ENCODE measurements at regions not wholly inside any gene's neighbourhood (a gene's known extent, or its start where the extent isn't known, plus 50 kb on each side); places are given as distances from the start of the nearest gene placed in this dataset.
"Not testable (repeated sequence)": the region's sequence is repeated elsewhere in the genome, so short reads cannot be mapped to it uniquely, and the experiment has no call there.

GRCh38 chr6:80503660-80504059, 397.2 kb downstream of the BCKDHB start:
- Mint-ChIP-seq H3K27ac (ENCODE audit: unreplicated experiment) (no peak overlapping the region), H3K4me1 (ENCODE audit: low read depth, unreplicated experiment) (no peaks in the 10 kb centered on the region), H3K4me3 (ENCODE audit: unreplicated experiment) (no peak overlapping the region), H3K9me3 (ENCODE audit: unreplicated experiment) (no peaks in the 10 kb centered on the region), H3K27me3 (ENCODE audit: unreplicated experiment) (peaks cover 2% of the 10 kb centered on the region), H3K36me3 (ENCODE audit: unreplicated experiment) (no peaks in the 10 kb centered on the region)
- TF ChIP-seq CTCF (IDR thresholded peaks at IDR 0.05; ENCODE audit: partially characterized antibody, unreplicated experiment) = no peak
- DNase-seq = no peak

GRCh38 chr6:80502871-80503270, 396.4 kb downstream of the BCKDHB start:
- Mint-ChIP-seq H3K27ac (ENCODE audit: unreplicated experiment) (no peak overlapping the region), H3K27me3 (ENCODE audit: unreplicated experiment) (peaks cover 3% of the 10 kb centered on the region), H3K4me1 (ENCODE audit: low read depth, unreplicated experiment) (no peaks in the 10 kb centered on the region), H3K4me3 (ENCODE audit: unreplicated experiment) (no peak overlapping the region), H3K36me3 (ENCODE audit: unreplicated experiment) (no peaks in the 10 kb centered on the region), H3K9me3 (ENCODE audit: unreplicated experiment) (peaks cover 3% of the 10 kb centered on the region)
- no peak for TF ChIP-seq CTCF (IDR thresholded peaks at IDR 0.05; ENCODE audit: partially characterized antibody, unreplicated experiment)
- no peak for DNase-seq

GRCh38 chr6:80501636-80502035, 395.2 kb downstream of the BCKDHB start:
- H3K27me3 Mint-ChIP-seq (ENCODE audit: unreplicated experiment) = peaks cover 1% of the 10 kb centered on the region
- TF ChIP-seq CTCF (IDR thresholded peaks at IDR 0.05; ENCODE audit: partially characterized antibody, unreplicated experiment) = no peak
- peaks cover 4% of the 10 kb centered on the region for H3K36me3 Mint-ChIP-seq (ENCODE audit: unreplicated experiment)
- peaks cover 3% of the 10 kb centered on the region for H3K9me3 Mint-ChIP-seq (ENCODE audit: unreplicated experiment)
- H3K4me1 Mint-ChIP-seq (ENCODE audit: low read depth, unreplicated experiment) = no peaks in the 10 kb centered on the region
- H3K4me3 Mint-ChIP-seq (ENCODE audit: unreplicated experiment) = no peak overlapping the region
- no peak for DNase-seq
- no peak overlapping the region for H3K27ac Mint-ChIP-seq (ENCODE audit: unreplicated experiment)

GRCh38 chr6:80497696-80498486, 391.4 kb downstream of the BCKDHB start:
- H3K4me1 Mint-ChIP-seq (ENCODE audit: low read depth, unreplicated experiment); H3K4me3 Mint-ChIP-seq (ENCODE audit: unreplicated experiment); H3K27me3 Mint-ChIP-seq (ENCODE audit: unreplicated experiment); H3K9me3 Mint-ChIP-seq (ENCODE audit: unreplicated experiment); DNase-seq; H3K36me3 Mint-ChIP-seq (ENCODE audit: unreplicated experiment); H3K27ac Mint-ChIP-seq (ENCODE audit: unreplicated experiment): not testable (repeated sequence)

- H3K27me3 Mint-ChIP-seq (ENCODE audit: unreplicated experiment) = no peaks in the 10 kb centered on the region
- peaks cover 4% of the 10 kb centered on the region for H3K9me3 Mint-ChIP-seq (ENCODE audit: unreplicated experiment)
- H3K36me3 Mint-ChIP-seq (ENCODE audit: unreplicated experiment) = no peaks in the 10 kb centered on the region
- H3K4me3 Mint-ChIP-seq (ENCODE audit: unreplicated experiment) = no peak overlapping the region
- no peak for DNase-seq
- no peak overlapping the region for H3K27ac Mint-ChIP-seq (ENCODE audit: unreplicated experiment)
- TF ChIP-seq CTCF (IDR thresholded peaks at IDR 0.05; ENCODE audit: partially characterized antibody, unreplicated experiment) = no peak
- H3K4me1 Mint-ChIP-seq (ENCODE audit: low read depth, unreplicated experiment) = no peaks in the 10 kb centered on the region
These were observed 383.6 kb downstream of the BCKDHB start for GRCh38 chr6:80489911-80490635.

All from glutamatergic neuron (in vitro differentiated cells).